Neural cell (in vitro differentiated cells): ENCODE measurements at regions not wholly inside any gene's neighbourhood (a gene's known extent, or its start where the extent isn't known, plus 50 kb on each side); places are given as distances from the start of the nearest gene placed in this dataset.

Source experiments
- H2AFZ ChIP-seq: fragments of 200-600, 300-800 bp; sonication (generic), shearing (Covaris generic); 2 replicates; pipeline ENCODE4 v1.6.0; 2014; ENCODE audit warnings: low read depth, mild to moderate bottlenecking, antibody characterized with exemption, low read length, moderate library complexity
- H3F3A ChIP-seq: fragments of 200-600 bp; shearing (Covaris generic); 2 replicates; pipeline ENCODE4 v1.6.1; 2016; ENCODE audit warnings: mild to moderate bottlenecking, moderate library complexity, mixed read lengths, antibody characterized with exemption, low read length; ENCODE audit not compliant: insufficient read depth, poor library complexity, severe bottlenecking
- H3K27ac ChIP-seq: fragments of 200-600, 300-800 bp; sonication (generic), shearing (Covaris generic); 2 replicates; pipeline ENCODE4 v1.5.1; 2014; ENCODE audit warnings: mild to moderate bottlenecking, low read length, moderate library complexity
- H3K27me3 ChIP-seq: fragments of 300-800, 200-600 bp; sonication (generic), shearing (Covaris generic); 2 replicates; pipeline ENCODE4 v1.6.0; 2014; ENCODE audit warnings: mild to moderate bottlenecking, low read depth, low read length, moderate library complexity; ENCODE audit not compliant: insufficient read depth
- H3K36me3 ChIP-seq: fragments of 300-800, 200-600 bp; sonication (generic), shearing (Covaris generic); 2 replicates; pipeline ENCODE4 v1.5.1; 2014; ENCODE audit warnings: mild to moderate bottlenecking, antibody characterized with exemption, low read length, moderate library complexity; ENCODE audit not compliant: insufficient read depth
- H3K4me2 ChIP-seq: fragments of 300-800, 200-600 bp; sonication (generic), shearing (Covaris generic); 2 replicates; pipeline ENCODE4 v1.6.0; 2014; ENCODE audit warnings: mild to moderate bottlenecking, low read length
- H3K4me3 ChIP-seq: fragments of 300-800, 200-600 bp; sonication (generic), shearing (Covaris generic); 2 replicates; pipeline ENCODE4 v1.5.1; 2014; ENCODE audit warnings: mild to moderate bottlenecking, low read length, moderate library complexity
- H3K79me2 ChIP-seq: fragments of 200-600 bp; shearing (Covaris generic); replicated peaks from 2 replicates; pipeline ENCODE4 v1.6.0; 2014; ENCODE audit warnings: mild to moderate bottlenecking, low read length, moderate library complexity; ENCODE audit not compliant: insufficient read depth
- H3K9ac ChIP-seq: fragments of 300-800, 200-600 bp; sonication (generic), shearing (Covaris generic); 2 replicates; pipeline ENCODE4 v1.6.1; 2016; ENCODE audit warnings: mild to moderate bottlenecking, low read length, mixed read lengths
- H3K9me2 ChIP-seq: fragments of 200-600 bp; shearing (Covaris generic); 2 replicates; pipeline ENCODE4 v1.6.1; 2016; ENCODE audit warnings: mild to moderate bottlenecking, low read length, mixed read lengths; ENCODE audit not compliant: insufficient read depth
- H3K9me3 ChIP-seq: fragments of 200-600, 300-800 bp; sonication (generic), shearing (Covaris generic); 2 replicates; pipeline ENCODE4 v1.6.1; 2016; ENCODE audit warnings: mild to moderate bottlenecking, mixed run types, low read length, moderate library complexity, mixed read lengths
- H4K20me1 ChIP-seq: fragments of 200-600 bp; shearing (Covaris generic); 2 replicates; pipeline ENCODE4 v1.6.1; 2016; ENCODE audit warnings: mild to moderate bottlenecking, mixed run types; ENCODE audit not compliant: insufficient read depth
- CTCF ChIP-seq: fragments of 450-650 bp; IDR thresholded peaks from 2 replicates; pipeline ENCODE4 v1.5.1; 2014; ENCODE audit warnings: antibody characterized with exemption, mild to moderate bottlenecking, moderate library complexity; ENCODE audit not compliant: poor library complexity, severe bottlenecking
- EP300 ChIP-seq: fragments of 450-650 bp; conservative IDR thresholded peaks from 2 replicates; pipeline ENCODE4 v1.6.1; 2014; ENCODE audit warnings: antibody characterized with exemption, mild to moderate bottlenecking, moderate library complexity; ENCODE audit not compliant: poor library complexity, severe bottlenecking
- EZH2 ChIP-seq: fragments of 200-600, 300-800 bp; shearing (Covaris generic), sonication (generic); IDR thresholded peaks from 2 replicates; pipeline ENCODE4 v1.6.1; 2014; ENCODE audit warnings: antibody characterized with exemption, low read length, borderline replicate concordance, mild to moderate bottlenecking; ENCODE audit not compliant: insufficient read depth, poor library complexity, severe bottlenecking
- MXI1 ChIP-seq: fragments of 450-650 bp; conservative IDR thresholded peaks from 2 replicates; pipeline ENCODE4 v1.6.1; 2014; ENCODE audit warnings: antibody characterized with exemption, mild to moderate bottlenecking; ENCODE audit not compliant: poor library complexity, severe bottlenecking
- POLR2AphosphoS5 ChIP-seq: IDR thresholded peaks from 2 replicates; pipeline ENCODE4 v1.6.1; 2012
- RAD21 ChIP-seq: fragments of 450-650 bp; conservative IDR thresholded peaks from 2 replicates; pipeline ENCODE4 v1.6.1; 2014; ENCODE audit warnings: antibody characterized with exemption, mild to moderate bottlenecking, moderate library complexity
- REST ChIP-seq: IDR thresholded peaks from 2 replicates; pipeline ENCODE4 v1.6.1; 2012; ENCODE audit warnings: borderline replicate concordance
- SMC3 ChIP-seq: fragments of 450-650 bp; conservative IDR thresholded peaks from 2 replicates; pipeline ENCODE4 v1.6.1; 2014; ENCODE audit warnings: antibody characterized with exemption, mild to moderate bottlenecking, moderate library complexity; ENCODE audit not compliant: poor library complexity
- TAF1 ChIP-seq: IDR thresholded peaks from 2 replicates; pipeline ENCODE4 v1.6.1; 2012; ENCODE audit warnings: low read depth

- no peaks in the 10 kb centered on the region for H3K9me3 ChIP-seq
- no peak overlapping the region for H2AFZ ChIP-seq
- H4K20me1 ChIP-seq, result no peaks in the 10 kb centered on the region
- no peak overlapping the region for H3K4me2 ChIP-seq
- H3K27ac ChIP-seq, result no peak overlapping the region
- H3K9ac ChIP-seq, result no peak overlapping the region
- H3K79me2 ChIP-seq, result no peaks in the 10 kb centered on the region
- no peaks in the 10 kb centered on the region for H3K27me3 ChIP-seq
- no peaks in the 10 kb centered on the region for H3K36me3 ChIP-seq
- no peaks in the 10 kb centered on the region for H3F3A ChIP-seq
- no peaks in the 10 kb centered on the region for H3K9me2 ChIP-seq
- TF ChIP-seq EP300 (no peak), POLR2AphosphoS5 (peak; percentile 70)
- no peak overlapping the region for H3K4me3 ChIP-seq
Observed at GRCh38 chr10:60710041-60710440, 68.2 kb upstream of the CDK1 start.

GRCh38 chr10:60708666-60709065 lies 69.6 kb upstream of the CDK1 start:
- Histone ChIP-seq H2AFZ (no peak overlapping the region), H3K36me3 (no peaks in the 10 kb centered on the region), H3K27ac (no peak overlapping the region), H3K9me2 (no peaks in the 10 kb centered on the region), H3K27me3 (no peaks in the 10 kb centered on the region), H3K4me2 (no peak overlapping the region), H3F3A (no peaks in the 10 kb centered on the region), H3K4me3 (no peak overlapping the region), H3K9me3 (no peaks in the 10 kb centered on the region), H4K20me1 (no peaks in the 10 kb centered on the region), H3K79me2 (no peaks in the 10 kb centered on the region), H3K9ac (no peak overlapping the region)
- TF ChIP-seq TAF1, result no peak
- no peak for TF ChIP-seq CTCF
- no peak for TF ChIP-seq REST
- TF ChIP-seq POLR2AphosphoS5, result no peak
- no peak for TF ChIP-seq EP300
- TF ChIP-seq MXI1, result no peak
- TF ChIP-seq RAD21, result no peak
- no peak for TF ChIP-seq SMC3
- TF ChIP-seq EZH2, result no peak

- Histone ChIP-seq H3K27me3 (no peaks in the 10 kb centered on the region), H3K9me3 (no peaks in the 10 kb centered on the region), H3F3A (no peaks in the 10 kb centered on the region), H3K4me3 (no peak overlapping the region), H3K36me3 (no peaks in the 10 kb centered on the region), H3K9me2 (no peaks in the 10 kb centered on the region), H3K4me2 (no peak overlapping the region), H3K79me2 (no peaks in the 10 kb centered on the region), H3K27ac (no peak overlapping the region), H2AFZ (no peak overlapping the region), H4K20me1 (no peaks in the 10 kb centered on the region), H3K9ac (no peak overlapping the region)
- TF ChIP-seq REST (no peak), CTCF (no peak), EZH2 (no peak), SMC3 (no peak), EP300 (no peak), RAD21 (no peak), MXI1 (no peak), TAF1 (no peak), POLR2AphosphoS5 (no peak)
Observed at GRCh38 chr10:60707841-60708240, 70.4 kb upstream of the CDK1 start.
